ENCODE measurements at regions not wholly inside any gene's neighbourhood (a gene's known extent, or its start where the extent isn't known, plus 50 kb on each side); places are given as distances from the start of the nearest gene placed in this dataset.

GRCh38 chr3:20264900-20265567 lies 79.0 kb upstream of the SGO1 start:
- no peak for TF ChIP-seq CTCF (tag by site-specific recombination; IDR thresholded peaks at IDR 0.05)
- no peak for TF ChIP-seq TCF7L2 (IDR thresholded peaks at IDR 0.05; ENCODE audit: borderline replicate concordance, low read depth, low read length)
- TF ChIP-seq ZBTB49 (tag by site-specific recombination; IDR thresholded peaks at IDR 0.05; ENCODE audit: low read depth): no peak
- no peak for TF ChIP-seq PATZ1 (tag by site-specific recombination; IDR thresholded peaks at IDR 0.05)
- no peak for TF ChIP-seq ZNF610 (tag by site-specific recombination; IDR thresholded peaks at IDR 0.05; ENCODE audit: borderline replicate concordance)
- no peak for TF ChIP-seq ZNF23 (tag by site-specific recombination; IDR thresholded peaks at IDR 0.05; ENCODE audit: borderline replicate concordance)
- TF ChIP-seq ZNF239 (tag by site-specific recombination; IDR thresholded peaks at IDR 0.05): no peak
- no peak for TF ChIP-seq ZBTB26 (tag by site-specific recombination; optimal IDR thresholded peaks at IDR 0.05)
- no peak for TF ChIP-seq YY1 (tag by site-specific recombination; IDR thresholded peaks at IDR 0.05)
- TF ChIP-seq ZNF175 (tag by site-specific recombination; IDR thresholded peaks at IDR 0.05): no peak
- TF ChIP-seq ZBTB21 (tag by site-specific recombination; IDR thresholded peaks at IDR 0.05): no peak
- TF ChIP-seq ZNF324 (tag by site-specific recombination; IDR thresholded peaks at IDR 0.05): no peak
- TF ChIP-seq ZNF785 (tag by site-specific recombination; IDR thresholded peaks at IDR 0.05): no peak
- TF ChIP-seq SCRT2 (tag by site-specific recombination; IDR thresholded peaks at IDR 0.05): no peak
